ENCODE measurements at regions not wholly inside any gene's neighbourhood (a gene's known extent, or its start where the extent isn't known, plus 50 kb on each side); places are given as distances from the start of the nearest gene placed in this dataset.

GRCh38 chr4:160257318-160257717 lies 1154.4 kb downstream of the RAPGEF2 start:
- Histone ChIP-seq H3K79me2 (ENCODE audit: control insufficient read depth, insufficient read depth, low read length) (no peaks in the 10 kb centered on the region), H3K27ac (ENCODE audit: control insufficient read depth, insufficient read depth) (no peak overlapping the region), H3K4me1 (ENCODE audit: control insufficient read depth, insufficient read depth, low read length) (no peaks in the 10 kb centered on the region), H3K27me3 (replicated peaks in 1 of 2; ENCODE audit: control insufficient read depth in 2 of 2, insufficient read depth in 2 of 2, low read length in 1 of 2) (no peaks in the 10 kb centered on the region), H3K36me3 (ENCODE audit: control insufficient read depth in 2 of 2, insufficient read depth in 2 of 2, low read length in 1 of 2) (no peaks in the 10 kb centered on the region), H3K9ac (ENCODE audit: control insufficient read depth, insufficient read depth, low read length) (no peak overlapping the region), H4K20me1 (ENCODE audit: control insufficient read depth, insufficient read depth) (no peaks in the 10 kb centered on the region), H3K9me3 (replicated peaks; ENCODE audit: control insufficient read depth, insufficient read depth, low read length) (no peaks in the 10 kb centered on the region), H2AFZ (ENCODE audit: control insufficient read depth, low read depth, low read length) (no peak overlapping the region), H3K4me2 (ENCODE audit: control insufficient read depth, insufficient read depth) (no peak overlapping the region), H3K4me3 (no peak overlapping the region)
- no TSS peak for BruUV-seq (replicated peaks)
- FAIRE-seq = no peak
- POLR2A ChIA-PET = no interaction called here
- SMC1A ChIA-PET (ENCODE audit: uncharacterized antibody, unreplicated experiment) = no interaction called here
- CTCF ChIA-PET = no interaction called here
- in situ Hi-C loops (cut with MboI) = no loop called here
- no peak for ATAC-seq
- RAD21 ChIA-PET (ENCODE audit: unreplicated experiment) = no interaction called here
- WGBS (ENCODE audit: insufficient coverage, insufficient replicate concordance, low lambda C conversion rate, missing lambda C conversion rate) = 0% methylated on average over 2 of the region's 2 CpGs
- no peak for DNase-seq (ENCODE audit: low read depth, low spot score)
- intact Hi-C loops (cut with micrococcal nuclease; ENCODE audit: unreplicated experiment) = no loop called here
- TF ChIP-seq CUX1 (IDR thresholded peaks at IDR 0.05; ENCODE audit: insufficient replicate concordance, low read depth, low read length) (no peak), FOXK2 (IDR thresholded peaks at IDR 0.05) (no peak), ZBTB11 (CRISPR knock-in tag; IDR thresholded peaks at IDR 0.05) (no peak), STAT1 (conservative IDR thresholded peaks at IDR 0.05) (no peak), NFYA (IDR thresholded peaks at IDR 0.05; ENCODE audit: borderline replicate concordance, low read depth, low read length) (no peak), PRDM15 (CRISPR knock-in tag; IDR thresholded peaks at IDR 0.05) (no peak), ZZZ3 (IDR thresholded peaks at IDR 0.05; ENCODE audit: control insufficient read depth, insufficient read length, low read depth) (no peak), RAD21 (IDR thresholded peaks at IDR 0.05; ENCODE audit: insufficient read depth, low read depth, low read length) (no peak), NR2F1 (conservative IDR thresholded peaks at IDR 0.05) (no peak), RB1 (IDR thresholded peaks at IDR 0.05; ENCODE audit: borderline replicate concordance) (no peak), NR2C1 (IDR thresholded peaks at IDR 0.05) (no peak), BHLHE40 (IDR thresholded peaks at IDR 0.05; ENCODE audit: borderline replicate concordance in 1 of 2, low read depth in 2 of 2, low read length in 1 of 2) (no peak), KLF5 (IDR thresholded peaks at IDR 0.05; ENCODE audit: partially characterized antibody) (no peak)
